KMS-11 (cell line): ENCODE measurements at regions not wholly inside any gene's neighbourhood (a gene's known extent, or its start where the extent isn't known, plus 50 kb on each side); places are given as distances from the start of the nearest gene placed in this dataset.

Experiments used
- H2AFZ ChIP-seq: fragments of 200-600 bp; sonication (generic); 2 replicates; pipeline ENCODE4 v1.6.1; 2016; ENCODE audit warnings: antibody characterized with exemption, mixed run types, low read depth
- H3K27ac ChIP-seq: fragments of 200-600 bp; sonication (generic); 2 replicates; pipeline ENCODE4 v1.6.1; 2016; ENCODE audit warnings: mild to moderate bottlenecking, mixed run types
- H3K27me3 ChIP-seq: fragments of 200-600 bp; sonication (generic); 2 replicates; pipeline ENCODE4 v1.6.1; 2017; ENCODE audit warnings: mild to moderate bottlenecking, low read depth, mixed run types, moderate library complexity; ENCODE audit not compliant: insufficient read depth
- H3K36me3 ChIP-seq: fragments of 200-600 bp; sonication (generic); 2 replicates; pipeline ENCODE4 v1.6.1; 2017; ENCODE audit warnings: mild to moderate bottlenecking, mixed run types; ENCODE audit not compliant: insufficient read depth
- H3K4me1 ChIP-seq: fragments of 200-600 bp; sonication (generic); 2 replicates; pipeline ENCODE4 v1.6.1; 2016; ENCODE audit warnings: mild to moderate bottlenecking, low read depth, mixed run types; ENCODE audit not compliant: poor library complexity, severe bottlenecking
- H3K4me2 ChIP-seq: fragments of 200-600 bp; sonication (generic); 2 replicates; pipeline ENCODE4 v1.7.0; 2016; ENCODE audit warnings: mild to moderate bottlenecking, mixed run types
- H3K4me3 ChIP-seq: fragments of 200-600 bp; sonication (generic); IDR thresholded peaks from 2 replicates; pipeline ENCODE4 v1.6.1; 2017; ENCODE audit warnings: low read depth, low read length, mixed read lengths; ENCODE audit not compliant: insufficient read depth
- H3K79me2 ChIP-seq: fragments of 200-600 bp; sonication (generic); 2 replicates; pipeline ENCODE4 v1.6.1; 2016; ENCODE audit warnings: low read depth, mixed run types; ENCODE audit not compliant: insufficient read depth
- H3K9ac ChIP-seq: fragments of 200-600 bp; sonication (generic); 2 replicates; pipeline ENCODE4 v1.6.1; 2016; ENCODE audit warnings: mild to moderate bottlenecking, mixed run types
- H4K20me1 ChIP-seq: fragments of 200-600 bp; sonication (generic); 2 replicates; pipeline ENCODE4 v1.6.1; 2016; ENCODE audit warnings: mild to moderate bottlenecking, mixed run types; ENCODE audit not compliant: insufficient read depth
- TF ChIP-seq, protein P1 (sequence below): fragments of 200-600 bp; sonication (generic); conservative IDR thresholded peaks from 2 replicates; pipeline ENCODE4 v1.6.1; 2017; ENCODE audit warnings: low read depth, mild to moderate bottlenecking, antibody characterized with exemption, low read length, moderate library complexity, mixed read lengths

DNA sequence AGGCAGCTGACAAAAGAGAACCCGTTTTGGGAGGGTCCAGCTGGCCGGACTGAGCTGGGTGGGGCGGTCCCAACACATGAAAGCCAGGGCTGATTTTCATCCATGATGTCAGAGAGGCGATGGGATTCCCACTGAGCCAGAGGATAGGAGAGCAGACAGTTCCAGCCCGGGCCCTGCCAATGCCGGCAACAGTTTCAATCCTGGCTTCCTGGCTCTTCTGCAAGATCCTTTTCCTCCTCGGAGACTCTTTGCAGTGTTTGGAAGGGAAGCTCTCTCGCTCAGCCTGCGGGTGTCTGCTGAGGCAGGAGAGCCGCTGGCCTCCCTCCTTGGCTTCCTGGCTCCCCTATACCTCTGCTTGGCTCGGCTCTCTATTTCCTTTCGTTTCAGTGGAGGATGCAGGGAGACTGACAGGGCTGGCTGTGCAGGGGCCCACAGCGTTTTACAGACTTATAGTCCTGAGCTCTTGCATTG is 145.5 kb upstream of the SOX9 start:
- H3K27me3 ChIP-seq: no peaks in the 10 kb centered on the region
- no peaks in the 10 kb centered on the region for H3K79me2 ChIP-seq
- H3K4me1 ChIP-seq: no peaks in the 10 kb centered on the region
- H2AFZ ChIP-seq: no peak overlapping the region
- H3K9ac ChIP-seq: no peak overlapping the region
- H3K4me2 ChIP-seq: no peak overlapping the region
- TF ChIP-seq, protein P1, sequence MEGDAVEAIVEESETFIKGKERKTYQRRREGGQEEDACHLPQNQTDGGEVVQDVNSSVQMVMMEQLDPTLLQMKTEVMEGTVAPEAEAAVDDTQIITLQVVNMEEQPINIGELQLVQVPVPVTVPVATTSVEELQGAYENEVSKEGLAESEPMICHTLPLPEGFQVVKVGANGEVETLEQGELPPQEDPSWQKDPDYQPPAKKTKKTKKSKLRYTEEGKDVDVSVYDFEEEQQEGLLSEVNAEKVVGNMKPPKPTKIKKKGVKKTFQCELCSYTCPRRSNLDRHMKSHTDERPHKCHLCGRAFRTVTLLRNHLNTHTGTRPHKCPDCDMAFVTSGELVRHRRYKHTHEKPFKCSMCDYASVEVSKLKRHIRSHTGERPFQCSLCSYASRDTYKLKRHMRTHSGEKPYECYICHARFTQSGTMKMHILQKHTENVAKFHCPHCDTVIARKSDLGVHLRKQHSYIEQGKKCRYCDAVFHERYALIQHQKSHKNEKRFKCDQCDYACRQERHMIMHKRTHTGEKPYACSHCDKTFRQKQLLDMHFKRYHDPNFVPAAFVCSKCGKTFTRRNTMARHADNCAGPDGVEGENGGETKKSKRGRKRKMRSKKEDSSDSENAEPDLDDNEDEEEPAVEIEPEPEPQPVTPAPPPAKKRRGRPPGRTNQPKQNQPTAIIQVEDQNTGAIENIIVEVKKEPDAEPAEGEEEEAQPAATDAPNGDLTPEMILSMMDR: no peak
- no peaks in the 10 kb centered on the region for H3K36me3 ChIP-seq
- H3K27ac ChIP-seq: no peak overlapping the region
- H4K20me1 ChIP-seq: no peaks in the 10 kb centered on the region
- H3K4me3 ChIP-seq: no peak overlapping the region

DNA sequence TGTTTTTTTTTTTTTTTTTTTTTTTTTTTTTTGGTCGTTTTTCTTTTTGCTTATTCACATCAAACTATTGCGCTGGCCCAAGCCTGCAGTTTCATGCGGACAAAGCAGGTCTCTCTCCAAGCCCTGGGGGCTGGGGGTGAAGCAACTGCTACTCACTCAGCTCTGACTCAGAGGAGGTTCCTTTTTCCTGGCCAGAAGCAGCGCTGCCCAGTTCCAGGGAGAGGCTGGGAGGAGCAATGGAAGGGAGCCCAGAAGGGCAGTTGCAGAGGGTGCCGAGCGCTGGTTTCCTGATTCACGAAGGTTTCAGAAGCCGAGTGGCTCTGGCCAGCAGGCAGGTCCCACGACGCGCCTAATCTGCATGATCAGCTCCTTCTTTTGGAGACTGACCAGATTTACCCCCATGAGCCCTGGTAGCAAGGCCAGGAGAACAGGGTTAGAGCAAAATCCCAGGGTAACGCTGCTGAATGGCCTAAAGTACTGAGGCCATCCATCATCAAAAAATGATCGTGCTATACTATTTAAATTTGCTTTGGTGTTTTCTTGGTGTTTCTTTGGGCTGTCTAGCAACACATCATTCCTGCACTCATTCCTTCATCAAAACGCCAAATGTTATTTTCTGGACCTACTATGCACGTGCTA is 144.7 kb upstream of the SOX9 start:
- Histone ChIP-seq H2AFZ (no peak overlapping the region), H3K4me2 (no peak overlapping the region)

DNA sequence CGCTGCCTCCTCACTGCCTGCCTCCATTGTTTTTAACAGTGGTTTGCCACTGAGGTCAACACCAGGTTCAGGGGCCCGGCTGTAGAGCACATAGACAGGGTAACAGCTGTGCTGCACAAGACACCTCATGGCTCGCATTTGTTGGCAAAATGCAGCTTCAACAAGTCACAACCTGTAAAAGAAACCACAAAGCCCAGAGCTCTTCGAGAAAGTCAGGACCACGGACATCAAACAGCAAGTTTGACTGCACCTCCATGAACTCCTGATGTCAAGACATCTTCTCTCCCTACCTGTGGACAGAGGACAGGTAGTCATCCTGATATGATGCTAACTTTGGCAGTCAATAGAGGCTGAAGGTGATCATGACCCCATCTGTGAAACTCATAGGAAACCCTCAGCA is 142.4 kb upstream of the SOX9 start:
- Histone ChIP-seq H3K4me1 (no peaks in the 10 kb centered on the region), H3K27me3 (no peaks in the 10 kb centered on the region), H2AFZ (no peak overlapping the region), H3K4me2 (no peak overlapping the region), H3K36me3 (no peaks in the 10 kb centered on the region), H3K27ac (no peak overlapping the region), H3K4me3 (no peak overlapping the region), H4K20me1 (no peaks in the 10 kb centered on the region), H3K79me2 (no peaks in the 10 kb centered on the region), H3K9ac (no peak overlapping the region)
- TF ChIP-seq, protein P1: no peak

More for the DNA sequence above, 144.7 kb upstream of the SOX9 start:
- Histone ChIP-seq H4K20me1 (no peaks in the 10 kb centered on the region), H3K79me2 (no peaks in the 10 kb centered on the region), H3K36me3 (no peaks in the 10 kb centered on the region), H3K27ac (no peak overlapping the region), H3K4me3 (no peak overlapping the region), H3K9ac (no peak overlapping the region), H3K27me3 (no peaks in the 10 kb centered on the region), H3K4me1 (no peaks in the 10 kb centered on the region)
- TF ChIP-seq, protein P1: no peak

DNA sequence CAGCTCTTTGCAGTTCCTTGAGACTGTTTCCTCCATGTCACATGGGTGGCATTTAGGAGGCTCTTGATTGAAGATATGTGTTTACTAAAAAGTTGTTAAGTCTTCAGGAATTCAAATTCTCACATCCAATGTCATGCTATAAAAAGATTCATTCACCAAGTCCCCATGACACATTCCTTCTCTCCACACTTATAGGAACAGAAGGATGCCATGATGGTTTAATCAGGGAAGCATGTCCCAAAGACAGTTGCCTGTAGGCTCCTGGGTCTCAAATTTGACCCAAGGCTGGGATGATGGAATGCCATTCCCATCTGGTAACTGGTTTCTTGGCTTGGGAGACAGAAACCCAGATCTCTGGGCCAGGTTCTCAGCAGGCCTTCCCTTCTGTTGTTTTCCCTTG is 140.6 kb upstream of the SOX9 start:
- H3K27ac ChIP-seq: no peak overlapping the region

More for the DNA sequence above, 140.6 kb upstream of the SOX9 start:
- Histone ChIP-seq H3K79me2 (no peaks in the 10 kb centered on the region), H3K4me3 (no peak overlapping the region), H3K4me1 (no peaks in the 10 kb centered on the region), H3K27me3 (no peaks in the 10 kb centered on the region), H2AFZ (no peak overlapping the region), H3K4me2 (no peak overlapping the region), H3K36me3 (no peaks in the 10 kb centered on the region), H3K9ac (no peak overlapping the region), H4K20me1 (no peaks in the 10 kb centered on the region)
- TF ChIP-seq, protein P1: no peak
